ENCODE measurements at regions not wholly inside any gene's neighbourhood (a gene's known extent, or its start where the extent isn't known, plus 50 kb on each side); places are given as distances from the start of the nearest gene placed in this dataset.
"Not testable (repeated sequence)": the region's sequence is repeated elsewhere in the genome, so short reads cannot be mapped to it uniquely, and the experiment has no call there.

DNA sequence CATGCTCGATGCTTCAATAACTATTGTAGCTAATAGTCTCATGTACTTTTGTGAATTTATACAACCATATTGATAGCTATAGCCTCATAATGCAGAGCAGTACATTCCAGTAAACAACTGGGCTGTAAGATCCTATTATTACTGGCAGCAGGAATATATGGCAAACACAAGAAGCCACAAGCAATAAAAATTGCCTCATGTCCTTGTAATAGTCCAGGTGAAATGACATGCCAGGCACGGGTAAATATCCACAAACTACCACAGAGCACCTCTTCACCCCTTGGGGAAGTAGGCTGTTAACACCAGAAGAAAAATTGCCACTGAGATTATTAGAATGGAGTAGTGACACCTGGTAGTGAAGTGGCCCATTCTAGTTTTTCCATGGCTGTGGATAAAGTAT is 158.3 kb downstream of the MTX2 start:
- no peak for DNase-seq

DNA sequence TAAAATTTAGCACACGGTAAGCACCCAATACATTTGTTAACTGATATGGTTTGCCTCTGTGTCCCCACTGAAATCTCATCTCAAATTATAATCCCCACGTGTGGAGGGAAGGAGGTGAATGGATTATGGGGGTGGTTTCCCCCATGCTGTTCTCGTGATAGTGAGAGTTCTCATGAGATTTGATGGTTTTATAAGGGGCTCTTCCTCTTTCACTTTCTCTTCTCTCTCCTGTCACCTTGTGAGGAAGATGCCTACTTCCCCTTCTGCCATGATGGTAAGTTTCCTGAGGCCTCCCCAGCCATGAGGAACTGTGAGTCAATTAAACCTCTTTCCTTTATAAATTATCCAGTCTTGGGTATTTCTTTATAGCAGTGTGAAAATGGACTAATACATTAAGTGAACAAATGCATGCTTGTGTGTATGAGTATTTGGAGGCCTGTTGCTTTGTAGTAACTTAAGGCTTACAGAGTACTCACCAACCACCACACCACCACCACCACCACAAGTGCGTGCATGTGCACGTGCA is 159.8 kb downstream of the MTX2 start:
- DNase-seq: not testable (repeated sequence)

DNA sequence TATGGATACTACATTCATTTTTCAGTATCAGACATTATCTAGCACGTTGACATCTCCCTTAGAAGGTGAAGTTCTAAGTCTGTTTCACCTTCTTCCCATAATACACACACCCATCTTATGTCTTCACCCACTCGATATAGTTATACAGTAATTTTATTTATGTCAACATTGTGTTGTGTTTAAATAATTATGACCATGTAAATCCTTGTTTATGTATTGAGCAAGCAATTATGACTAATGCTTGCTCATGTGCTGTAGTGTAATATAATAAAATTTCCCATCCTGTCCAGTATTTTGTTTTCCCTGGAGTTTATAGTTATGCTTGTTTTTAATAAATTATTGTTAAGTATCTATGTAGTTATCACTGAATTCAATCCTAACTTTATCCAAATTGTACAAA is 163.2 kb downstream of the MTX2 start:
- DNase-seq: no peak

DNA sequence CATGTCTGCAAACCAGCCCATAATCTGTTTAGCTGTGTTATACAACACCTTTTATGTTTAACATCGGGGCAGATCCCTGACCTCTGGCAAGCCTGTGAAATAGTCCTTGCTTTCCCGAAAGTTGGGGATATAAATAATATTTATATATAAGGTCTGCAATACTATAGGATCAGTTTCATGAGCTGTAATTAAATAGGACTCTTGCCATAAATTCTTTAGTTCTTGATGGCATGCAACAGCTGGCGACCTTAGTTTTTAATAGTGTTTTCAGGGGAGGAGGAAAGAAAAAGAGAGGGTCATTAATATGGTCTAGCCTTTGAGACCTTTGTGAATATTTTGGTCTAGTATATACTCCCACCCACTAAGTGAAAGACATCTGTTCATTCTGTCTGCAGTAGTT is 166.5 kb downstream of the MTX2 start:
- DNase-seq: no peak

DNA sequence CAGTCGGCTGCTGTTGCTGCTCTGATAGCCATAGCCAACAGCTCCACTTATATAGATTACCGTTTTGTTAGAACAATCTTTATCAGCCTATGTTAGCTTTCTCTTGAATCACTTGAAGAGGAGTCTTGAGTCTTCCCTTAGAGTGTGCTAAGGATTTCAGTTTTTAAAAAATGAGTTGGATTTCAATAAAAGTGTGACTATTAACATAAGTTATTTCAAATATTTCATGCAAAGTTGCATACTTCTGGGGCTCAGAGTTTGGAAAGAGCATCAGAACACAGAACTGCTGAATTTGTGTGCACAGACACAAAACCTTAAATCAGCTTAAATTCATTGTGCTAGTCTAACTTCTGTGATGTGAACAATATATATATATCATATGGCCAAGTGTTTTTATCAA is 174.7 kb downstream of the MTX2 start:
- no peak for DNase-seq

DNA sequence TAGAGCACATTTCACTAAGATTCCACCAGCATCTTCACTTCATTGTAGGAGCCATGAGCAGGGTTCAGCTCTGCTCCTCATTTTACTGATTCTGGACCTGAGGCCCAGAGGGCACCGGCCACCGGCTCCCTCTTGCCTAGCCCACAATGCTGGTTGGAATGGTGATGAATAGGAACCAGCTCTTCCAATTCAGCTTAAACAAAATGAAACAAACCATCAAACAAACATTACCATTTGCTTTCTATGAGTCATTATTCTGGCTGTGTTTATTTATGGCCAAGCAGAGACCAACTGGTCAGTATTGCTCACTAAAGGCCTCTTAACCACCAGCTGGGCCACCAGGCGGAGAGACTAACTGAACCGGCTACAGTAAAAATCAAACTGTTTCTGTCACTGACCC is 176.7 kb downstream of the MTX2 start:
- DNase-seq: no peak

DNA sequence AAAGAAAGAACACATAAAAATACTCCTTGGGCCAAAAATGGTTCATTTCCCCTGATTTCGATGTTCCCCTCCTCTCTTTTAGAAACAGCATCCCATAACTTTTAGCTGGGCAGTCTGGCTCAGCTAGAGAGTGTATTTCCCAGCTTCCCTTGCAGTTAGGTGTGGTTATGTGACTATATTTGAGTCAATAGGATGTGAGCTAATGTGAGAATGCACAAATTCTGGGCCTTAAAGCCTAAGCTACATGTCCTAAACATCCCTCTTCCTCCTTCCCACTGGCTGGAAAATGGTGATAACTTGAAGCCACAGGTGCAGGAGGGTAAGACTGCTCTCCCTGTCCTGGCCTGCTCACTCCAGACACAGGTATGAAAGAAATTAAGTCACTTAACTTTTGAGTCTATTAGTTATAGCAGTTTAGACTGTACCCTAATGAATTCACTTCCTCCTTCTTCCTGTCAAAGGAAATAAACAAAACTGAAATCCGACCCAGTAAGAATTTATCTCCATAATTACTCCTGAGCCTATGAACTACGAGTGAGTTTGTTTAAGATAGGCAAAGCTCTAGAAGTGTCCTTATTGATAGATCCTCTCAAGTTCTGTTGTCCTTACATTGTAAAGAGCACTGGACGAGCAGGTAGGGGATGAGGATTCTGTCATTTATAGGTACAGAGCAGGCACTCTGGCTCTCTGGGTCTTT is 177.6 kb downstream of the MTX2 start:
- DNase-seq: no peak

DNA sequence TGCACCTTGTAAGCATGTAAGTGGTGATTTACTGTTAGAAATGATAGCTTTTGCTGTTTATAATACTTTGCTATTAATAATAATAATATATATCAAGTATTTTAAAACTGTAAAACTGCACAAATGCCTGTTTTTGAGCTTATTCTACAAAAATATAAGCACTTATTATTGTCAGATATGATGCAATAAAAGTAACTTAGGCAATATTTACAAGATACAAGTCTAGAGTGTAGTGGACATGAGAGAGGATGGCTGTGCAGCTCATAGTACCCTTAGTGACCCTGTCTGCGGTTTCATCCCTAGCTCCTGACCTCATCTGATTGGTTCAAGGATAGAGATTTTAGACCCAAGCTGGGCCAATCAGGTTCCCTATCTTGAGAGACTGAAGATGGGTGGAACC is 178.4 kb downstream of the MTX2 start:
- no peak for DNase-seq

DNA sequence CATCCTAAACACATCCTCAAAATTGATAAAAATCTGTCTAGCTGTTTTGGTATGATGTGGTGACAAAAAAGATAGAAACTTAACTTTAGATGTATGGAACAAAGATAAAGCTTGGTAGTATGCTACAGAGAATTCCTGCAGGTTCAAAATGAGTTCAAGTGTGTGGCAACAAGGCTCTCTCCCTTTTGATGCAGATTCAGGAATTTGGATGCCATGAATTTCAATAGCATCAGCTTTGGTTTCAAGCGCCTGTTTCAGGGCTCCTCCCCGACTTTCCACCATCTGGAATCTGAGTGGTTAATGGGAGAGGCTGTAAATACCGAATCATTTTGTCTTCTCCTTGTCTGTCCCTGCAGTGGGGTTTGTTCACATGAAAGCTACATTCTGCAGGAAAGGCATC is 180.6 kb downstream of the MTX2 start:
- DNase-seq: no peak

DNA sequence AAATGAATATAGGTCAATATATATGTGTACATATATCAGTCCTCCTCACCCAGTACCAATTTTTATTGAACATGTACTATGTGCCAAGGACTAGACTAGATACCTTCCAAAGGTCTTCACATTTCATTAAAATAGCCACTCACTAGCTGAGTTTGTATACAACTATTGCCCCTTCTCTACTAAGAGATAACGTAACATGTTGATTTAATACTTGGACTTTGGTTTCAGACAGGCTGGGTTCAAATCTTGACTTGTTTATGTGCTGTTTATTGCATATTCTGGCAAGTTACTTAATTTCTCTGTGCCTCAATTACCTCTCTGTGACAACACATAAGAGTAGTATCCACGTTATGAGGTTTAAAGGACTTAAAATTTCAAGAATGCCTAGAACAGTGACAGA is 184.5 kb downstream of the MTX2 start:
- no peak for DNase-seq

DNA sequence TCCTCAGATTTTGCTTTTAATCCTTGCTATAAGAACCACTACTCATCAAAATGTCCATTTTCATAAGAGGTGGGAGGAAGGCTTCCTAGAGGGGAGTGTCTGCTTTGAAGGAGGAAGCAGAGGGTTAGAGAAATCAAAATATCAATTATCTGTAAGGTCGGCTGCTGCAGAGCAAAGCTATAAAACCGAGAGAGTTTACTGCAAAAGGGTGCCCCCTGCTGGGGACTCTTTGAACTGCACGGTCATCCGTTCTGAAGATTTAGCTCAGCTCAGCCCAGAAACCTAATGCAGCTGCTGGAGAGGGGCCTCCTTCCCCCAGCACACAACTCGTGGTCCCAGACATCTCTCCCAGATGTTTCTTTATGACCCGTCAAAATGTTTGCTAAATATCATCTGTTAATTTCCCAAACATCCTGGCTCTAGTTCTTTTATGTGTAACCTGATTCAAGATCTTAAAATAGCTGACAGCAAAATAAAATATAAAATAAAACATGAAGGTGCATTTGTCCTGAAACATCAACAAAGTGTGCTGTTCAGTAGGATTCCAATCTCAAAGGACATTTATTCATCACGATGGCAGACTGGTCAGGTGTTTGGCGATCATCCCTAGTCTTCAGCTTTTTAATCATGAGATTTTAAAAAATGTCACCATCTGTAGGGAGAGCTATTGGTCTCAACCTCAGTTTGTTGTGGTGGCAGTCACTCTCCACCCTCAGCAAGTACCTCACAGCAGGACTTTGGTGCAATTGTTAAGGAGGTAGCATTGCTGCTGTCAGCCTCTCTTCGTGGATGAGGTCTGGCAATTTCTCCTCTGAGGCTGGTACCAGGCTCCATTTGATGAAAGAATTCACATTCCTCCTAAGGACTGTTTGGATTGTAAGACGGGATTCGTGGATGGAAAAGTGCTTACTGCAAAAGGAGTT is 185.9 kb downstream of the MTX2 start:
- peak; percentile 80 for DNase-seq

DNA sequence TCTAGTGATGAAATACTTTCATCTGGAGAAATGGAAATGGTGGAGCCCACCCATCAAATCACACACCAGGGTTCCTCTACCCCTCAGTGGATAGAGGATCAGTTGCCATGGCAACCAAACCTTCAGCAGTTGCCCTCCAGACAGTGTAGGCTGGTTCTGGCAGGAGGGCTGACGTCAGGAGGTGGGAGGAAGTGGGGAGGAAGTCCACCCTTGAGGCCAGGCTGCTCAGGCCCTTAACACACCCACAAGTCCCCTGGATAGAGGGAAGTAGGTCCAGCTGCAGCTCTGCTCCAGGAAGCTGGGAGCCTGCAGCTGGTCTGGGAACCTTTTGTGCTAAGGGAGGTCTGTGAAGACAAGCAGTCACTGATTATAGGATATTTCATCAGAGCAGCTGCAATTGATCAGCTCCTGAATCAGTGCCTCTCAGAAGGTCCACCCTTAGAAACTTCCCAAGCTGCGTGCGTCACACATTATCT is 186.6 kb downstream of the MTX2 start:
- no peak for DNase-seq

DNA sequence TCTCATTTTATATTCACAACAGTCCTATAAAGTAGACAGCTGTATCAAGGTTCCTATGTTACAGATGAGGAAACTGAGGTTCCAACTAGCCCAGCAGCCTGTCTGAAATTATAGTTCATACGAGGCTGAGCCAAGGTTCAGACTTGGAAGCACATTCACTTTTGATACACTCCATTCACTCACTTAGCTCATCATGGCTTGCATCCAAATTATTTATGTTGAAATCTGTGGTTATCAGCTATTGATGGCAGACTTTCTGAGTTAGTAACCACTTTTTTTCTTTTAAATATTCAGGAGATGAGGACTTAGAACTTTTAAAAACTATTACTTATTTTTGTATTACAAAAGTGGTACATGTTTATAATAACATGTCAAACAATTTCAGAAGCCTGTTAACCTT is 188.2 kb downstream of the MTX2 start:
- no peak for DNase-seq

DNA sequence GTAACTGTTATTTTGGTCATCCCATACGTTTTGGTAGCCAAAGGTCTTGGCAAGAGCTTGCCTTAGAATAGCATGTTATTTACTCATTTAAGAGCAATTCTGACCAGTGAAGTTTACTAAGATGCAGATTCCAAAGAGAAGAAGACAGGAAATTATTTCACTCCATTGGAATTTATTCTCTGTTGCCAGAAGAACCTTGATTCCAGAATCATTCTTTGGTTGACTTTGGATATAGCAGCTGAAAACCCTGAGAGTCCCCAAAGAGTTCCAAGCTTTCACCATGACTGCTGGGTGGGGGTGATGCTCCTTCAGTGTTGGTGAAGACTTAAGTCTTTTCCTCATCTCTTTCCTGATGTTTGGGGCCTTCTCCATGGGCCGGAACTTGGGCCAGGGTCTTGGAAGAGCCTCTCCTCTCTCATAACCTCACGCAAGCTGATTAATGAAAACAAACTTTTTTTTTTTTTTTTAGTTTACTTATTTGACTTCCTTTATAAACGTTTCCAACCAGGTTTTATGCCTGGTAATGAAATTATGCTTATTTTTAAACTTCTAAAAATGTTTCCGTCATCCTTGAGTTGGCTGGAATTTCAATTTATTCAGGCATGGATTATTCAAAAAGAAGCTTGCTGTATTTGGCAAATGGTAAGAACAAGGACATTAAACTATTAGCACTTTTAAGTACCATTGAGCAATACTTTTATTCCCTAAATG is 192.0 kb downstream of the MTX2 start:
- DNase-seq: no peak

DNA sequence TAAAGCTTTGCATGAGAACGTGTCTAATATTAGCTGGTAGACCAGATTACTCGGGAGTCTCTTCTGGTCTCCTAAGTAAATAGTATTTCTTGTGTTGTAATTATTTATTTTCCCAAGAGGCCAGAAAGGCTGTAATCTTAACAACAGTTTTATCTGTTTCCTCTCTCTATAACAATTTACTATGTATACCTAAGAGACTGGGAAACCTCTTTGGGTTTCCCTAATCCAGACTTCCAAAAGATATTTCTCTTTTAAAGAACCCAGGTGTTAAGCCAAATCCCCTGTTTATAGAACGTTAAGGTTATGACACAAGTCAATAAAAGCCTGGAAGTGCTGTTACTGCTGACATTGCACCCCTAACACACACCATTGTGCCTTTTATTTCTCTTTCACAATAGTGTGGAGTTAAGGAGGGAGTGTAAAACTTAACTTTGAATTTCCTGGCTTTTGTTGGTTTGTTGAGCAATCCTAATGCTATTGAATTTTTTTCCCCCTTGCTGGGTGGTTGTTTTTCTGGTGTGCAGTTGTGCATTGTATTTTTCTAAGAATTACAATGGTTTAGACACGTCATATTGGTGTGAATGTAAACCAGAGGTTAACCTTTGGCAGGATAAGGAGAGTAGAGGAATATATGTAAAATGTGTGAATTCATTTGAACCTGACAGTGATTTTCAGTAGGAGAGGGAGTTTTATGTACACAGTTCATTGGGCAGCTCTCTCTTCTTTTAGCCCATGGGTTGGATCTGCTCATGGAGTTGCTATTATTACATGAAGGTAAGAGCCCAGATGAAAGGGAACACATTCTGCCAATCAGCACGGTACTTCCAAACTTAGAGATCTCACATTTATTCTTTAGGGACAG is 192.8 kb downstream of the MTX2 start:
- DNase-seq: no peak

DNA sequence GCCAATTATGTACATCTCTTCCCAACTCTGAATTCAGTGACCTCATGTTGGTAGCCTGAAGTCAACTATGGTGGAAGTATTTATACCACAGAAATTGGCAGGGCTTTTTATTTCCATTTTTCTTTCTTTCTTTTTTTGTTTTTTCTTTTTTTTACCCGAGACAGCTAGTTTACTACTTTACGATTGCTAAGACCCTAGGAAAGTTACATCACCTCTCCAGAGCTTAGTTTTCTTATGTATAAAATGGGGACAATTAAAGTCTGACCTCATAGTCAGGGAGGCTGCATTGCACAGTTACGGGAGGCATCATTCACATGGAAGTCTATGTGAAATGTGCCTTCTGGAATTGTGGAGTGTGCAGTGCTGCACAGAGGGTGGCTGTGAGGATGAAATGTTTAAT is 194.3 kb downstream of the MTX2 start:
- no peak for DNase-seq

DNA sequence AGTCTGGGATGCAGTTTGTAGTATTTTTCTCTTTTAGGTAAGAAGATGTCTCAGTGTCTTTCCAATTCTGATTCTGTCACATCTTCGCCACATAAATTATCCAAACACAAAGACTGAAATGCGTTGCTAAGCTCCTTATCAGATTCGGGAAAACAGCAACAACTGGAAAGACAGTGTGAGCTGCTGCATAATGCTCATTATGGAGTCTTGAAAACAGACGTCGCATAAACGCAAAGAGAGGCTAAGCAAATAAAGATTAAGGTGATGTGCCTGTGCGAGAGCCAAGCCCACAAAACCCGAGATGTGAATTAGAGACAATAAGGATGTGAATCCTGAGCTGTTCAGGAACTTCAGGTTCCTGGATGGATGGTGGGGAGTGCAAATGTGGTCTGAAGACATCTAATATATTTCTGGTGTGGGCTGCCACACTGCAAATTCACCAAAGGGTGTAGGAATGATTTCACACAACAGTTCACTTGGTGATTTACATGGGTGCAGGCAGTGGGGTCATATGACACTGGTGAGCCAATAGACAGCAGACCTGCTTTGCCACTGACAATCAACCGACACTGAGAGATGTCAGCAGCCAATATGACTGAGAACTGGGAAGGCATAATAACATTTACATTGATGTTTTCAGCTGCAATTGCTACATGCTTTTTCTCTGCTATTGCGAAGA is 195.8 kb downstream of the MTX2 start:
- no peak for DNase-seq

DNA sequence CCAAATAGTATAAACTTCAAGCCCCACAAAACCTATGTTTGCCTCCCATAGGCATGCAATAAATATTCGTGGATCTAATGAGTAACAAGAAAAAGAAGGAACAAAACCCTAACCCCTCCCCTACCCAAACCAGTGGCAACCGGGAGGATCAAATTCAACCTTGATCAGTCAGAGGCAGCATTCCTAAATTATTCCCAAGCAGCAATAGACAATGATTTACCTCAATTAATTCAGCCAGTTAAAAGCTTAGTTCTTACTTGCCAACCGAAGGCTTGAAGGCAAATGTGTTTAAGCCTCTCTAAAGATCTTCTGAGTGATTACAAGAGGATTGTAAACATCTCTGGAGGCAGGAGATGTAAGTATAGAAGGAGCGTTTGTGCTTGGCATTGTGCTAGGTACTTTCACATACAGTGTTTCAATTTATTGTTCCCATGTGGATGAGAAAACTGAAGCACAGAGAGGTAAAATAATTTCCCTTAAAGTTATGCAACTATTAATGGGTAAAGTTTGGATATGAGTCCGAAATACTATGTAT is 197.7 kb downstream of the MTX2 start:
- DNase-seq: no peak

DNA sequence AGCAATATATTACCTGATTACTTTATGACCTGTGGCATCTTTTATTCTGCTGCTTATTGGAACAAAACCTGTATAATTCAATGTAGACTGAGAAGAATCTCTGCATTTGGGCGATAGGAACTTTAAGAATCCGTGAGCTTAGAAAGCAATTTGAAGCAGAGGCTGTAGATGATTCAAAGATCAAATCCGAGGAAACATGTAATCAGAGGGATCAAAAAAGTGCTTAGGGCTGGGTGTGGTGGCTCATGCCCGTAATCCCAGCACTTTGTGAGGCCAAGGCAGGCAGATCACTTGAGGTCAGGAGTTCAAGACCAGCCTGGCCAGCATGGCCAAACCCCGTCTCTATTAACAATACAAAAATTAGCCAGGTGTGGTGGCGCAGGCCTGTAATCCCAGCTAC is 198.4 kb downstream of the MTX2 start:
- no peak for DNase-seq

DNA sequence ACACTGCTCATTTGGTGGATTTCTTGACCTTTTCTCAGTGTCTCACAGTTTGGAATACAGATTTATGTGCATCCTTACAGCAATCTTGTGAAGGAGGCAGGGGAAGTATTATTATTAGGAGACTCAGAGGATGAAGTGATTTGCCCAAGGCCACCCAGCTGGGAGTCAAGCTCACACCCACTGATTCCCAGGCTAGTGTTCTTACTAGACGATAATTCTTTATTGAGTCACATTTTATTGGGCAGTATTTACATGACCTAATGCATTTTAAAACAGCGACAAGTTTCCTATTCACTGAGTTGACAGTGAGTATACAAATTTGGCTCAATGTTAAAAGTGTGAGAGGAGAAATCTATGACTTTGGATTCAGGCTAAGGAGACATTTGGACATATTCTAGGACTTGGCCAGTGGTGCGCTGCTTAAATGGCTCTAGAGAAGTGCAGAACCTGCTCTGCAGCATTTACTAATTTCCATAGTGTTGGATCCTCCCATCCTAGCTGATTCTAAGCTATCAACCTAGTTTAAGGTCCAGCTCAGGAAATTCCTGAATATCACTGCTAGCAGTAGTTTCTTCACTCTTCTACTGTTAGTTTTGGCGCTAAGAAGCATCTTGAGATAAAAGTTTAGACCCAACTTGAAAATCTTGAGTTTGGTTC is 199.3 kb downstream of the MTX2 start:
- no peak for DNase-seq

DNA sequence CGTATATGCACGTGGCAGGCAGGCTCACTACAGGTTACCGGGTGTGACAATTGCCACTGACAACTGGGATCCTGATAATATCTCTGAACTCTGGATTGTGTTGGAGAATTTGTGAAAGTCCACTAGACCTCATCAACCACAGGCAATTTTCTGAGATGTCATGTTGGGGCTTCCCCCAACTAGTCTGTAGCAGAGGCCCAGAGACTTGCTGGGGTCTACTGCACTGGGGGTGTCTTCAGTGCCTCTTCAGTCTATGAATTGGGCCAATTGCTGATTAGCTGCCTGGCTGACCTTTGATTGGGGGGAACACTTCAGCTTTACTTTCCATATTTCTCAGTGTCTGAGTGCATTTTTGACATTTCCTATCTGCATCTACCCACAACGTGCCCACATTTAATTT is 201.5 kb downstream of the MTX2 start:
- DNase-seq: no peak
